Fibroblast of skin of left quadriceps (primary cell): ENCODE measurements at regions not wholly inside any gene's neighbourhood (a gene's known extent, or its start where the extent isn't known, plus 50 kb on each side); places are given as distances from the start of the nearest gene placed in this dataset.
A peak's percentile ranks its signal among the peaks of the same experiment; 100 is the strongest.
"Not testable (repeated sequence)": the region's sequence is repeated elsewhere in the genome, so short reads cannot be mapped to it uniquely, and the experiment has no call there.

Experiments used
- DNase-seq, 2 experiments: peaks; one replicate each; pipeline ENCODE4 v3.0.0-alpha.2; 2013; ENCODE audit warnings: low read depth in 2 of 2

- no peak for DNase-seq
These were observed 109.9 kb upstream of the ITGB1 start for GRCh38 chr10:33067917-33068316.

DNA sequence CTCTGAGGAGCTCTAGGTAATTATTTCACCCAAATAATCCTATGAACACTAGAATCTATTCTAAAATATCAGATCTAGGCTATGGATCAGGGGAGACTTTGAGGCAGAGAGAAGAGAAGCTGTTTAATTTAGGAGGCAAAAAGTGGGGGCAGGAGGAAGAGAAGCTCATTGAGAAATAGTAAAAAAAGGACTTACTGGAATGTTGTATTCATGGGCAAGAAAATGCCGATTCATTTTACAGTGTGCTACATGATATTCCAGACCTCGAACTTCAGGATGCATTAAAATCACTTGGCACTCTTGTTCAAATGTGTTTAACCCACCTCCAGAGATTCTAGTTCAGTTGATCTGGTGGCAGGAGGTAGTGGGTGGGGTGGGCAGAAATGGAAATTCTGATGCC lies 109.5 kb upstream of the ITGB1 start:
- no peak for DNase-seq

DNA sequence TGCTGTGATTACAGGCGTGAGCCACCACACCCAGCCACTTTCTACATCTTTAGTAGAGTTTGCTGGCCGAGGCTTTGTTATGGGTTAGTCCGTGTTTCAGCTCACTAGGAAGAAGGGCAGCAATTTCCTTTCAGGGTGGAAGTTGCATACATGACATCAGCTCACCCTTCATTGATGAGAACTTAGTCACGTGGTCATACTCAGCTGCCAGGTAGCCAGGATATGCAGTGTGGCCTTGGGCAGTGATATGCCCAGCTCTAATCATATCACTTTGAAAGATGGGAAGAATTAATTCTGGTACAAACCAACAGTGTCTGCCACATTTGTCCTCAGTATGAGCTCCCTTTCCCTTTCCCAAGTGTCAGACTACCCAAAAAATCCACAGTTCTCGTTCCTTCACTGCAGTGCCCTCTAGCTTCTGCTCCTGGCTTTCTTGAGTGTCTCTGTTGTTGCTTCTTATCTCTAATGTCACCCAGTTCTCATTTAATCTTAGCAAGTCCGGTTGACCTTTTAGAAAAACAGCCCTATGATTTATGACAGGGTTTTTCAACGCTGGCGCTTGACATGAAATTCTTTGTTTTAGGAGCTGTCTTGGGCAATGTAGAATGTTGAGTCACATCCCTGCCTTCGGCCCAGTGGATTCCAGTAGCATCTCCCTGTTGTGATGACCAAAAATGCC lies 108.7 kb upstream of the ITGB1 start:
- DNase-seq, result peak in 1 of 2 experiments; percentile 44

GRCh38 chr10:33065111-33065510 lies 107.1 kb upstream of the ITGB1 start:
- DNase-seq, result no peak

- no peak for DNase-seq
These were observed 106.7 kb upstream of the ITGB1 start for GRCh38 chr10:33064706-33065105.

DNA sequence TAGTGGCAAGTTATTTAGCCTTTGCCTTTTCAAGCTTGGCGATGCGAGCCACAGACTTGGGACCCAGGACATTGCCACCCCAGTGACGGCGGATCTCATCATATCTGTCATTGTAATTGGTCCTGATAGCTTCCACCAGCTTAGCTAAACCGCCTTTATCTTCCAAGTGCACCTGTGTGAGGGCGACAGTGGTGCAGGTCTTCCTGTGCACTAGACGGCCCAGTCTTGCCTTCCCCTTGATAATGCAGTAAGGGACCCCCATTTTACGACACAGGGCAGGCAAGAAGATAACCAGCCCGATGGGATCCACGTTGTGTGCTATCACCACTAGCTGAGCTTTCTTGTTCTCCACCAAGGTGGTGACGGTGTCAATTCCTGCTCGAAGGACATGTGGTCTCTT lies 99.6 kb upstream of the ITGB1 start:
- no peak for DNase-seq

- no peak for DNase-seq
These were observed 99.0 kb upstream of the ITGB1 start for GRCh38 chr10:33056828-33057596.

- peak; percentile 51 to 55 for DNase-seq
These were observed 97.6 kb upstream of the ITGB1 start for GRCh38 chr10:33055625-33056024.

- DNase-seq, result no peak
These were observed 95.1 kb upstream of the ITGB1 start for GRCh38 chr10:33052915-33053810.

DNA sequence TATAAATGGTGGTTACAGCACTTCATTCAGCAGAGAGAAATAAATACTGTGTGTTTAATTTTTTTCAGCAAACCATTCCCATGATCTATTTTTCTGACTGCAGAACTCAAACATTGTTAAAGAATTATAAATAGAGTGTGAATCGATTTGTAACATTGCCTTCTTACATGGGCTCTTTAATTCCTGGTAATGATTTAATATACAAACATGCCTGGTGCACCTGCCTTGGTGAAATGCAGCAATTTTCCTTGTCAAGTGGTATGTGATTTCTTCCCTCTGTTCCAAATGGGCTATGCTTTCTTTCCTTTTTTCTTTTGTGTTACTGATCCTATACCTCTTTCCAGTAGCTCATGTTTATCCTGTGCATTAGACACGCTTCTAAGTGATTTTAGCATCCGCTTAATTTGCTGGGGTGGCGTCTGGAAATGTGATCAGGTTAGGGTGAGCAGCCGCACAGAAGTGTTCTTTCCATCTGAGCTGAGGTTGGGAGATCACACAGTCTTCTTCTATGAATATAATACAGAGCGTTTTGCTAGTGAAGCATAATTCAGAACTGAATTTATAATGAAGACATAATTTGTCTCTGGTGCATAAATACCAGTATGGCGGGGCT lies 94.3 kb upstream of the ITGB1 start:
- DNase-seq, result no peak

GRCh38 chr10:33049963-33050920 lies 92.2 kb upstream of the ITGB1 start:
- DNase-seq, result not testable (repeated sequence)

DNA sequence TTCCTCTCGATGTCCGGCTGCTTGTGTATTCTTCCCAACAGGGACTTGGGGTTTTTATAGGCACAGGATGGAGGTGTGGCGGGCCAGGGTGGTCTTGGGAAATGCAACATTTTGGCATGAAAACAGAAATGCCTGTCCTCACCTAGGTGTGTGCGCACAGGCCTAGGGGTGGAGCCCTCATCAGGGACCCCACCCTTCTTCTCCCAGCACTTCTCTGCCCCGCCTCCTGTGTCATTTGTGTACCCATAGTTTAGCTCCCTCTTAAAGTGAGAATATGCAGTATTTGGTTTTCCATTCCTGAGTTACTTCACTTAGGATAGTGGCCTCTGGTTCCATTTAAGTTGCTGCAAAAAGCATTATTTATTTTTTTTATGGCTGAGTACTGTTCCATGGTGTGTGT lies 90.2 kb upstream of the ITGB1 start:
- DNase-seq, result no peak

- no peak for DNase-seq
These were observed 89.6 kb upstream of the ITGB1 start for GRCh38 chr10:33047655-33048054.

DNA sequence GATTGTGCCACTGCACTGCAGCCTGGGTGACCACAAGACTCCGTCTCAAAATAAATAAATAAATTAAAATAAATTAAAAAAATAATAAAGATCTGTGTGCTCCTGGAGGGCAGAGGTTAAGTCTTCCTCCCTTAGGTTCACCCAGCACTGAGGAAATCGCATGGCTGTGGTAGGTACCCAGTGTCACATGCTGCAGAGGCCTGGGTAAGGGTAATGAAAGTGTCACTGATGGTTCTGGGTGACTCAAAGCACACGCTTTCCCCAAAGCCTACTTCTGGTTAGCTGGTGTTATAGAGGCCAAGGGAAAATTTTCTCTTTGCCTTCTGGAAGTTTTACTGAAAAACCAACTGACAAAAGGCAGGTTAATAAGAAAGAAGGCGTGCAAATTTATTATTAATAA lies 88.8 kb upstream of the ITGB1 start:
- DNase-seq, result no peak

DNA sequence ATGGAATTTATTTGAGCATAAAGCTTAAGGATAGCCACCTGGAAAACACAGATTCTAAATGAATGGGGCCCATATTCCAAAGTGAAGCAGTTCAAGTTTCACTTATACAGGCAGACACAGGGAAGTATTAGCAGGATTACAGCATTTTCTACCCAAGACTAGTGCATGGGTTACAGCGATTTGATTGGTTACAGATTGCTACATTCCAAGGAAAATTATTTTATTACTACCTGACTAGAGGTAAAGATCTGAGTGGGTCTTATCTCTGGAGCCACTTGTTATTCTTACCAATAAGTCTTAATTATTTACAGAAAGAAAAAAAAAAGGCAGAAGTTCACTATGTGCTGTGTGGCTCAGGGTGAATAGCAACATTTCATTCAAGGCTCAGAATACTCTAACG lies 87.4 kb upstream of the ITGB1 start:
- DNase-seq, result no peak

DNA sequence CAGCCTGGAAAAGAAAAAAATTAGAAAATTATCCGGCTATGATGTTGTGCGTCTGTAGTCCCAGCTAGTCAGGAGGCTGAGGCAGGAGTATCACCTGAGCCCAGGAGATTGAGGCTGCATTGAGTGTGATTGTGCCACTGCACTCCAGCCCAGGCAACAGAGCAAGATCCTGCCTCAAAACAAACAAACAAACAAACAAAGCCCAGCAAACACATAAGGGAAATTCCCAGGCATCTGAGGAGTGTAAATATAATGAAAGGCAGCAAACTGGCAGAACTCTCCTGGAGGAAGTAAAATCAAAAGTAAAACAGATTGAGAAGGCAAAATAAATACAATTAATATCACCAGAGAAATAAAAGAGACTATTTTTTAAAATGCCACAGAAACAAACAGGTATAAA lies 84.5 kb upstream of the ITGB1 start:
- no peak for DNase-seq

DNA sequence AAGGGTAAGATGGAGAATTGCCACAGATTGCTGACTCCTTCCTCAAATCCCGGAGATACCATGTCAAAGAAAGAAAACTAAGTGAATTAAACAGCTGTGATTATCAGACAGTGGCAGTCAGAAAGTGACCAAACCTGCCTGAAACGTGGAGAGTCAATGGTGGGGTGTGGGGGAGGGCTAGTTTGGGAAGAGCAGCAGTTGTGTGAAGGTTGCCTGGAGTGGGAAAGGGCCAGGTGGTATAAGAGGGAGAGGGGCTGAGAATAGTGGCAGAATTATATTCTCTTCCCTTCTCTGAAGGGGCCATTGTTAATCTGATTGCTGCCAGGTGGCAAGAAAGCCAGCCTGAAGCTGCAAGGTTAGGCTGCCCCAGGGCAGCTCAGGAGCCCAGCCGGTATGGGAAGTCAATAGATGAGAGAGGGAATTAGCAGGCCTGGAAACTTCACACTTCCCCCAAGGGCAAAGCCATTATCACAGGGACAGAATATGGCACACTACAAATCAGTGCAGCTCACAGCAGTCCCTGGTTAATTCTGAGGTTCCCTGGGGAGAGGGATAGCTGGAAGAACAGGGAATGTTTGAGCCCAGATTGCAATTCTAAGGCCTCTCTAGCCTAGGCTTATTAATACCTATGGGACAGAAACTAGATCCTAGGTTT lies 83.9 kb upstream of the ITGB1 start:
- no peak for DNase-seq

DNA sequence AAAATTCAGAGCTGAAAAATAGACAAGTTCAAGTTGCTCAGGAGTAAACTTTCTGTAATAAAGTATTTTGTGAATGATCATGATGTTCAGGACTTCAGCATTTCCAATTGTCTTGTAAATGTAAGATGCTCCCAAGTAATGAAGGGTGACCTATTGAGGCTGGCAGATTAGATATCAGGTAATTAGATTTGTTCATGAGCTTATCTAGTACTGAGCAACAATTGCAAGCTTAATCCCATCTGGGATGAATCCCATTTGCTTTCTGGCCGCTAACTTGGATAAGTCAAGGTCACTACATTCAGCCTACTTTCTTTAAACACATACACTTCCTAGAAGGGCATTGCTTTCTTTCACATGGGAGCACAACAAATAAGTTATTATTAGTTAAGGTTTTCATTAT lies 82.4 kb upstream of the ITGB1 start:
- DNase-seq, result no peak

- DNase-seq, result no peak
These were observed 81.2 kb upstream of the ITGB1 start for GRCh38 chr10:33039181-33039580.

DNA sequence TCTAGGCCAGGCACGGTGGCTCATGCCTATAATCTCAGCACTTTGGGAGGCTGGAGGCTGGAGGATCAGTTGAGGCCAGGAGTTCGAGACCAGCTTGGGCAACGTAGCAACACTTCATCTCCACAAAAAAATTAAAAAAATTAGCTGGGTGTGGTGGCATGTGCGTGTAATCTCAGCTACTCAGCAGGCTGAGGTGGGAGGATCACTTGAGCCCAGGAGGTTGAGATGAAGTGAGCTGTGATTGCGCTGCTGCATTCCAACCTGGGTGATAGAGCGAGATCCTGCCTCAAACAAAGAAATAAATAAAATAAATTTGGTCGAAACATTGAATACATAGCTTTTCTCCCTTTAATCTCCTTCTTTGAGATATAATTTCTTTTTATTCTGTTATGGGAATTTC lies 80.6 kb upstream of the ITGB1 start:
- no peak for DNase-seq
